Testis (tissue), 2 donors: ENCODE measurements at regions not wholly inside any gene's neighbourhood (a gene's known extent, or its start where the extent isn't known, plus 50 kb on each side); places are given as distances from the start of the nearest gene placed in this dataset.

Experiments used
- DNase-seq: peaks from one replicate; pipeline ENCODE4 v3.0.0-alpha.2; 2019
- H3K27ac ChIP-seq, 2 donors: fragments of 200-600 bp; sonication (generic); one replicate each; pipeline ENCODE4 v1.5.1; 2019
- H3K27me3 ChIP-seq: fragments of 200-600 bp; sonication (generic); one replicate; pipeline ENCODE4 v1.5.1; 2019
- H3K36me3 ChIP-seq: fragments of 200-600 bp; sonication (generic); one replicate; pipeline ENCODE4 v1.5.1; 2017; ENCODE audit warnings: low read depth; ENCODE audit errors: missing control alignments
- H3K4me1 ChIP-seq: fragments of 200-600 bp; sonication (generic); one replicate; pipeline ENCODE4 v1.5.1; 2019
- H3K4me3 ChIP-seq, 2 donors: fragments of 200-600 bp; sonication (generic); one replicate each; pipeline ENCODE4 v1.5.1; 2017 to 2019
- H3K9me3 ChIP-seq: fragments of 200-600 bp; sonication (generic); one replicate; pipeline ENCODE4 v1.5.1; 2017
- CTCF ChIP-seq, 3 experiments: fragments of 450-650 bp in 2 of 3; fragments of 200-600 bp in 1 of 3; sonication (generic) in 1 of 3; IDR thresholded peaks; one replicate each; pipeline ENCODE4 v1.5.1; 2016 to 2019; ENCODE audit warnings: antibody characterized with exemption in 3 of 3, mild to moderate bottlenecking in 2 of 3, moderate library complexity in 1 of 3
- POLR2A ChIP-seq: fragments of 450-650 bp; IDR thresholded peaks from one replicate; pipeline ENCODE4 v1.6.1; 2017; ENCODE audit warnings: antibody characterized with exemption, mild to moderate bottlenecking, moderate library complexity
- WGBS, 2 donors: methylation state at CpG; one replicate each; pipeline ENCODE4 v1.1.5; 2018; 5-methylcytosine and 5-hydroxymethylcytosine counted together
- intact Hi-C: fragments of 100-400 bp; cut with DNase I; formaldehyde crosslinking; loops from one replicate; pipeline ENCODE4 v1.15.1; 2023; ENCODE audit warnings: low total_unique reads

- Histone ChIP-seq H3K27ac (no peak overlapping the region), H3K36me3 (no peaks in the 10 kb centered on the region), H3K9me3 (no peaks in the 10 kb centered on the region), H3K27me3 (no peaks in the 10 kb centered on the region), H3K4me1 (no peaks in the 10 kb centered on the region), H3K4me3 (no peak overlapping the region)
- TF ChIP-seq CTCF (IDR thresholded peaks at IDR 0.05) (no peak), POLR2A (no peak)
- 47 to 69% methylated on average over 1 of the region's 1 CpG for WGBS, 2 donors
- no peak for DNase-seq
- intact Hi-C loops: no loop called here
These were observed 602.5 kb downstream of the TSN start for GRCh38 chr2:122357998-122358397.

GRCh38 chr2:122358729-122359128 is 603.3 kb downstream of the TSN start:
- WGBS, 2 donors: 62 to 76% methylated on average over 3 of the region's 3 CpGs
- intact Hi-C loops: no loop called here
- H3K9me3 ChIP-seq: no peaks in the 10 kb centered on the region

GRCh38 chr2:122363885-122364284 is 608.4 kb downstream of the TSN start:
- no peaks in the 10 kb centered on the region for H3K36me3 ChIP-seq
- intact Hi-C loops: no loop called here
- H3K9me3 ChIP-seq: no peaks in the 10 kb centered on the region
- H3K27me3 ChIP-seq: no peaks in the 10 kb centered on the region
- DNase-seq: no peak
- TF ChIP-seq CTCF (IDR thresholded peaks at IDR 0.05) (no peak), POLR2A (no peak)
- WGBS, 2 donors: 83 to 91% methylated on average over 2 of the region's 2 CpGs
- no peaks in the 10 kb centered on the region for H3K4me1 ChIP-seq
- no peak overlapping the region for H3K27ac ChIP-seq
- no peak overlapping the region for H3K4me3 ChIP-seq

More at GRCh38 chr2:122358729-122359128, 603.3 kb downstream of the TSN start:
- no peak overlapping the region for H3K27ac ChIP-seq
- no peak for DNase-seq
- TF ChIP-seq CTCF (IDR thresholded peaks at IDR 0.05): no peak
- no peak for TF ChIP-seq POLR2A
- no peaks in the 10 kb centered on the region for H3K4me1 ChIP-seq
- H3K36me3 ChIP-seq: no peaks in the 10 kb centered on the region
- no peak overlapping the region for H3K4me3 ChIP-seq
- no peaks in the 10 kb centered on the region for H3K27me3 ChIP-seq

- H3K9me3 ChIP-seq: no peaks in the 10 kb centered on the region
- WGBS, 2 donors: 62 to 76% methylated on average over 2 of the region's 2 CpGs
- H3K36me3 ChIP-seq: no peaks in the 10 kb centered on the region
- H3K4me3 ChIP-seq: no peak overlapping the region
- DNase-seq: no peak
- intact Hi-C loops: no loop called here
- TF ChIP-seq CTCF (IDR thresholded peaks at IDR 0.05): no peak
- no peaks in the 10 kb centered on the region for H3K4me1 ChIP-seq
- H3K27me3 ChIP-seq: no peaks in the 10 kb centered on the region
- no peak overlapping the region for H3K27ac ChIP-seq
These were observed 611.0 kb downstream of the TSN start for GRCh38 chr2:122366427-122366826.

- WGBS, 2 donors: 54 to 71% methylated on average over 7 of the region's 7 CpGs
- Histone ChIP-seq H3K4me3 (no peak overlapping the region), H3K4me1 (no peaks in the 10 kb centered on the region), H3K27me3 (no peaks in the 10 kb centered on the region), H3K27ac (no peak overlapping the region), H3K9me3 (no peaks in the 10 kb centered on the region), H3K36me3 (no peaks in the 10 kb centered on the region)
- TF ChIP-seq CTCF (IDR thresholded peaks at IDR 0.05): no peak
- TF ChIP-seq POLR2A: no peak
- DNase-seq: no peak
- intact Hi-C loops: no loop called here
These were observed 611.7 kb downstream of the TSN start for GRCh38 chr2:122366969-122367645.
